Gastrocnemius medialis (tissue), 4 donors: ENCODE measurements at regions not wholly inside any gene's neighbourhood (a gene's known extent, or its start where the extent isn't known, plus 50 kb on each side); places are given as distances from the start of the nearest gene placed in this dataset.

Experiments
- ATAC-seq, 2 donors: fragments of 150-250 bp; one replicate each; pipeline ENCODE4 v1.9.1; 2016
- DNase-seq, 2 donors: peaks; one replicate each; pipeline ENCODE4 v3.0.0-alpha.2; 2019
- H3K27ac ChIP-seq, 4 donors: fragments of 200-600 bp; sonication (generic); 1 replicate in 1 of 4; 2 replicates in 3 of 4; pipeline ENCODE4 v1.5.1; 2016 to 2018; ENCODE audit warnings: mild to moderate bottlenecking in 2 of 4, moderate library complexity in 1 of 4
- H3K27me3 ChIP-seq, 3 donors: fragments of 200-600 bp; sonication (generic) in 2 of 3; 1 replicate in 1 of 3; 2 replicates in 2 of 3; pipeline versions ENCODE4 v1.5.1 to v1.6.0; 2016 to 2019; ENCODE audit warnings: mild to moderate bottlenecking in 1 of 3, moderate library complexity in 1 of 3
- H3K36me3 ChIP-seq, 2 donors: fragments of 200-600 bp; sonication (generic) in 1 of 2; one replicate each; pipeline ENCODE4 v1.5.1; 2017 to 2018
- H3K4me1 ChIP-seq, 2 donors: fragments of 200-600 bp; sonication (generic) in 1 of 2; one replicate each; pipeline ENCODE4 v1.5.1; 2016 to 2017; ENCODE audit warnings: mild to moderate bottlenecking in 2 of 2
- H3K4me3 ChIP-seq, 4 donors: fragments of 200-600 bp; sonication (generic) in 3 of 4; 1 replicate in 1 of 4; 2 replicates in 3 of 4; pipeline ENCODE4 v1.5.1; 2016 to 2019; ENCODE audit warnings: mild to moderate bottlenecking in 2 of 4
- H3K9me3 ChIP-seq, 3 donors: fragments of 200-600 bp; sonication (generic) in 2 of 3; 1 replicate in 1 of 3; 2 replicates in 2 of 3; pipeline ENCODE4 v1.5.1; 2016 to 2019
- POLR2A ChIP-seq, 2 donors: fragments of 450-650 bp; IDR thresholded peaks; one replicate each; pipeline ENCODE4 v1.6.1; 2017; ENCODE audit warnings: antibody characterized with exemption in 2 of 2, mild to moderate bottlenecking in 2 of 2, moderate library complexity in 2 of 2
- in situ Hi-C, 4 donors: fragments of 200-750 bp; cut with MboI; loops; one replicate each; pipeline versions ENCODE4 v1.15.0 to v1.8.0; 2017; ENCODE audit warnings: low sequenced_read_pairs in 4 of 4
- intact Hi-C: fragments of 100-400 bp; cut with DNase I; formaldehyde crosslinking; loops from one replicate; pipeline ENCODE4 v1.15.1; 2023; ENCODE audit warnings: low total_unique reads
- TF ChIP-seq, protein P1 (sequence below), 5 experiments: fragments of 450-650 bp in 3 of 5; fragments of 200-600 bp in 2 of 5; sonication (generic) in 2 of 5; IDR thresholded peaks in 4 of 5; conservative IDR thresholded peaks in 1 of 5; 1 replicate in 4 of 5; 2 replicates in 1 of 5; pipeline ENCODE4 v1.5.1; 2016 to 2019; ENCODE audit warnings: antibody characterized with exemption in 5 of 5, mild to moderate bottlenecking in 3 of 5, moderate library complexity in 3 of 5

DNA sequence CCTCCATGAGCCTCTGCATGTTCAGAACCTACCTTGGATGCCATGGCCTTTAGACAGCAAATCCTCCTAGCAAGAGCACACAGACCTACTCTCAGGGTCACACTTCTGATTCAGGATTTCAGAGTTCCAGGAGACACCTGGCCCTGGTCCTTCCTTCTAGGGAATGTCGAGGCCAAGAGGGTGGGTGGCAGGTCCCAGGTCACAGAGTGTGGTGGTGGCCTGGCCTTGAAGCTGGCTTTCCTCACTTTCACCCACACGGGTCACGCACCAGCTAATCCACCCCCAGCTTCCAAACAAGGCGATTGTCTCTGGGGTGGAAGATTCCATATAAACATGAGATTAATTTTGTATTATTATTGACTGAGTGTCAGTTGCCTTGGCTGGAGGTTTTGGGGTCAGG, 328.3 kb upstream of the RTL1 start:
- H3K36me3 ChIP-seq: no peaks in the 10 kb centered on the region
- TF ChIP-seq POLR2A (IDR thresholded peaks at IDR 0.05): no peak
- TF ChIP-seq, protein P1, sequence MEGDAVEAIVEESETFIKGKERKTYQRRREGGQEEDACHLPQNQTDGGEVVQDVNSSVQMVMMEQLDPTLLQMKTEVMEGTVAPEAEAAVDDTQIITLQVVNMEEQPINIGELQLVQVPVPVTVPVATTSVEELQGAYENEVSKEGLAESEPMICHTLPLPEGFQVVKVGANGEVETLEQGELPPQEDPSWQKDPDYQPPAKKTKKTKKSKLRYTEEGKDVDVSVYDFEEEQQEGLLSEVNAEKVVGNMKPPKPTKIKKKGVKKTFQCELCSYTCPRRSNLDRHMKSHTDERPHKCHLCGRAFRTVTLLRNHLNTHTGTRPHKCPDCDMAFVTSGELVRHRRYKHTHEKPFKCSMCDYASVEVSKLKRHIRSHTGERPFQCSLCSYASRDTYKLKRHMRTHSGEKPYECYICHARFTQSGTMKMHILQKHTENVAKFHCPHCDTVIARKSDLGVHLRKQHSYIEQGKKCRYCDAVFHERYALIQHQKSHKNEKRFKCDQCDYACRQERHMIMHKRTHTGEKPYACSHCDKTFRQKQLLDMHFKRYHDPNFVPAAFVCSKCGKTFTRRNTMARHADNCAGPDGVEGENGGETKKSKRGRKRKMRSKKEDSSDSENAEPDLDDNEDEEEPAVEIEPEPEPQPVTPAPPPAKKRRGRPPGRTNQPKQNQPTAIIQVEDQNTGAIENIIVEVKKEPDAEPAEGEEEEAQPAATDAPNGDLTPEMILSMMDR (IDR thresholded peaks at IDR 0.05 in 4 of 5, conservative IDR thresholded peaks at IDR 0.05 in 1 of 5): no peak
- ATAC-seq (no peak), DNase-seq (no peak)
- H3K27me3 ChIP-seq: no peaks in the 10 kb centered on the region
- H3K9me3 ChIP-seq: no peaks in the 10 kb centered on the region
- no peak overlapping the region for H3K27ac ChIP-seq
- H3K4me3 ChIP-seq: no peak overlapping the region
- intact Hi-C loops: no loop called here
- in situ Hi-C loops: no loop called here
- H3K4me1 ChIP-seq: no peaks in the 10 kb centered on the region

DNA sequence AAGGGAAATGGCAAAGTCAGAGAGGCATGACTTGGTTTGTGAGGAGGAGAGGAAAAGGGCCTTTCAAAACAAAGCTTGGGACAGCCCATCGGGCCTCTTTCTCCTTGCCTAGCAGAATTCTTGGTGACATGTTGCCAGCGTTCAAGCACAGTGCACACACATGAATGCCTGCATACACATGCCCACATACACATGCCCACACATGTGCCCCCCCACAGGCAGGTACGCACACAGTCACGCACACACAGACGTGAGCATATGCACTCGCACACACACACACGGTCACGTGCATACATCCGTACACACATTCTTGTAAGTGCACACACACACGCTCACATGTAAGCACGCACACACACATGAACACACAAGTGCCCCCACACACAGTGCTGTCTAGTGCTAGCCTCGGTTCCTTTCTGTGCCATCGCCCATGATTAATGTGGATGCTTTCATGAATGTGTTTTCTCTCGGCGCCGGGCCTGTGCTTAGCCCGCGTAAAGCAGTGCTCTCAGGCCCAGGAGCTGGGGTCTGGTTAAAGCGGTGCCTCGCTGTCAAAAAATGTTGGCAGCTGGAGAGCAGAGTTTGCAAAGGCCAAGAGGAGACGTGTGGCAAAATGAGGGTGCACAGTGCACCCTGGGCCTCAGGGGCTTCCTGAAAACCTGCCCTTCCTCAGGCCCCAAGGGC, 328.8 kb upstream of the DIO3 start:
- no peaks in the 10 kb centered on the region for H3K36me3 ChIP-seq
- H3K27me3 ChIP-seq: no peaks in the 10 kb centered on the region
- no peak overlapping the region for H3K27ac ChIP-seq
- H3K4me3 ChIP-seq: no peak overlapping the region
- DNase-seq (no peak), ATAC-seq (no peak)
- no peaks in the 10 kb centered on the region for H3K4me1 ChIP-seq
- intact Hi-C loops (no loop called here), in situ Hi-C loops (no loop called here)
- TF ChIP-seq, protein P1 (IDR thresholded peaks at IDR 0.05 in 4 of 5, conservative IDR thresholded peaks at IDR 0.05 in 1 of 5): no peak
- no peak for TF ChIP-seq POLR2A (IDR thresholded peaks at IDR 0.05)
- H3K9me3 ChIP-seq: no peaks in the 10 kb centered on the region

DNA sequence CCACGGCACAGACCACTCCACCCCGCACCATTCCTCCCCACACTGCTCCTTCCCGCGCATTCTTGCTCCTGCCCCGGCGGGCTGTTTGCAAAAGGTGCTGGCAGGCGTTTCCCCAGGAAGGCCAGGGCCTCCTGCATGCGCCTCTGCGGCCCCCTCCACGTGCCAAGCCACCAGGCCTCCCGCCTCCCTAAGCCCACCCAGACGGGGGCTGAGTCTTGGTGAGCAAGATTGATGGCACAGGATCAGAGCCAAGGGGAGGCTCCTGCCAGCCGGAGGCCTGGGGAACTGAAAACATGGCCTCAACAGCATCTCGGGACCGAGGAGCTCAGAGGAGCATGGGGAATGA, 328.3 kb upstream of the DIO3 start:
- no peak for DNase-seq
- in situ Hi-C loops (no loop called here), intact Hi-C loops (no loop called here)
- H3K36me3 ChIP-seq: no peaks in the 10 kb centered on the region
- ATAC-seq: no peak
- no peak for TF ChIP-seq POLR2A (IDR thresholded peaks at IDR 0.05)
- TF ChIP-seq, protein P1 (IDR thresholded peaks at IDR 0.05 in 4 of 5, conservative IDR thresholded peaks at IDR 0.05 in 1 of 5): no peak
- H3K9me3 ChIP-seq: no peaks in the 10 kb centered on the region
- no peaks in the 10 kb centered on the region for H3K4me1 ChIP-seq
- no peak overlapping the region for H3K4me3 ChIP-seq
- H3K27ac ChIP-seq: no peak overlapping the region
- no peaks in the 10 kb centered on the region for H3K27me3 ChIP-seq

DNA sequence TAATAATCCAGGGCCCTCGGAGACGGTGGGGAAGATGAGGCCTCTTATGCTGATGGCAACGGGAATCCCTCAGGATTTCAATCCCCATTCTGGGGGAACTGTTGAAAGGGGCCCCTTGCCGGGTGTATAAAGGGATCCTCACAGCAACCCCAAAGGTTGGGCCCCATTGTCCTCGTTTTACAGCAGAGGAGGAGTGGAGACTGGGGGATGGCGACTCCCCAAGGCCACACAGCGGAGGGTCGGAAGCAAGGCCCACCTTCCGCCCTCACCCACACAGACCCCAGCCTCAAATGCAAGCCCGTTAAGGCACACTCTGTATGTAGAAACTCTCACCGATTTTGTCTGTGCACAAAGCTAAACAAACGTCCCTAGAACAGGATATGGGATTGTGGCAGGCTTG, 327.9 kb upstream of the DIO3 start:
- Histone ChIP-seq H3K9me3 (no peaks in the 10 kb centered on the region), H3K4me3 (no peak overlapping the region), H3K36me3 (no peaks in the 10 kb centered on the region), H3K4me1 (no peaks in the 10 kb centered on the region), H3K27ac (no peak overlapping the region), H3K27me3 (no peaks in the 10 kb centered on the region)
- TF ChIP-seq, protein P1 (IDR thresholded peaks at IDR 0.05 in 4 of 5, conservative IDR thresholded peaks at IDR 0.05 in 1 of 5): no peak
- TF ChIP-seq POLR2A (IDR thresholded peaks at IDR 0.05): no peak
- in situ Hi-C loops (no loop called here), intact Hi-C loops (no loop called here)
- DNase-seq (no peak), ATAC-seq (no peak)

DNA sequence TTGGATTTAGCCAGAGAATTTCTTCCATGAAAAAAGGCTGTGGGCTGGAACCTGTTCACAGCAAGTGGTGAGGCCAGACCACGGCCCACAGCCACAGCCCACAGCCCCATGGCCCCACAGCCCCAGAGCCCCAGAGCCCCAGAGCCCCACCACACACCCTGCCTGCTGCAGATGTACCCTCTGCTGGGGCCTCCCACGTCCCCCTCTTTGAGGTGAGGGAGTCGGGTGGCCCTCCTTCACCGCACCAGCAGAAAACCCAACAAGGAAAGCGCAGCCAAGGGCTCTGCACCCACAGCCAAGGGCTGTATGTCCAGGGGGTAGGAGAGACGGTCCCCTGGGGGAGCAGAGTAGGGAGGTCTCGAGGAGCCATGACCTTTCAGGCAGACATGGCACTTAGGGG, 327.5 kb upstream of the DIO3 start:
- ATAC-seq (no peak), DNase-seq (no peak)
- Histone ChIP-seq H3K4me3 (no peak overlapping the region), H3K4me1 (no peaks in the 10 kb centered on the region), H3K27me3 (no peaks in the 10 kb centered on the region), H3K27ac (no peak overlapping the region), H3K36me3 (no peaks in the 10 kb centered on the region), H3K9me3 (no peaks in the 10 kb centered on the region)
- in situ Hi-C loops: no loop called here
- intact Hi-C loops: no loop called here
- TF ChIP-seq, protein P1 (IDR thresholded peaks at IDR 0.05 in 4 of 5, conservative IDR thresholded peaks at IDR 0.05 in 1 of 5): no peak
- TF ChIP-seq POLR2A (IDR thresholded peaks at IDR 0.05): no peak
